Activated naive CD4-positive, alpha-beta T cell treated with anti-CD3 and anti-CD28 coated beads, Interleukin-2, amount 50 U/mL, for 16 hours (primary cell): ENCODE measurements at regions not wholly inside any gene's neighbourhood (a gene's known extent, or its start where the extent isn't known, plus 50 kb on each side); places are given as distances from the start of the nearest gene placed in this dataset.

Source experiments
- DNase-seq: peaks from one replicate; pipeline ENCODE4 v3.0.0-alpha.2; 2020

DNA sequence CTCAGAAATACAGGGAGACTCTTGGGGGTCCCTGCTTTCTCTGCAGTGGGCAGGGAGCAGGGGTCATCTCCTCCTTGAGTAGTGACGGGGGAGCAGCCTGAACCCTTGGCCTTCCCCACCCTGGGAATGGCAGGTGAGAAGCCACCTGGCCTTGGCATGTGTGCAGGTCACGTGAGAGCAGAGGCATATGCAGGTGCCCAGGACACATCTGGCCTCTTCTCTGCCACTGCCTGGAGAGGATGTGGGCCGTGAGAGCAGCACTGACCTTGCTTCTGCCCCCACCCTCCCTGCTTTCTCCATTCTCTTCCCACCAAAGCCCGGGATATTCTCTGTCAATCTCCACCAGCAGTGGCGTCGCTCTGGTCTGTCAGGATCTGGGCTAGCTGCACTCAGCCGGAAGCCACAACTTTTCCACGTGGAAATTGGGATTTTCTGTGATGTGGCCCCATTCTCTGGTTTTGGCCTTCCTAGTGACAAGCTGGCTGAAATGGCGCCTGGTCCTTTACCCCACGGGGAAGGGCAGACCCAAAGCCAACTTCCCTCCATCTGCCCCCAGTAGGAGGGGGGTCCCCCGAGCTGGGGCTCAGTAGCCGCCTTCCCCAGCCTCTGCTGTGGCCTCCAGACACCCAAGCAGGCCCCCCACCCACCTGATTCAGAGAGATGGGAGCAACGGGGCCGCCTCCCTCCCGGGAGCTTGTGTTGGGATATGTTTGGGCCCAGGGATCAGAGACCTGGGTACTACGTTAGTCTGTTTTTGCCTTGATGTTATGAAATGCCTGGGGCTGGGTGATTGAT is 70.4 kb upstream of the FCN1 start:
- no peak for DNase-seq

DNA sequence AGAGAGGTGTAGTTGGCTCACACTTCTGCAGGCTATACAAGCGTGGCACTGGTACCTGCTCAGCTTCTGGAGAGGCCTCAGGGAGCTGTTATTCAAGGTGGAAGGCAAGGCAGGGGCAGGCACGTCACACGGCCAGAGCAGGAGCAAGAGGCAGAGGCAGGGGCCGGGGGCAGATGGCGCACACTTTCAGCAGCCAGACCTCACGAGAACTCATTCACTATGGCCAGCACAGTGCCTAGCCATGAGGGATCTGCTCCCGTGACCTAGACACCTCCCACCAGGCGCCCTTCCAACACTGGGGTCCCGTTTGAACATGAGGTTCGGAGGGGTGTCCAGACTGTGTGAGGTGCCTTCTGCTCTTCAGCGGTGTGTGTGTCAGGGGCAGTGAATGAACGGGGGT is 71.0 kb upstream of the FCN1 start:
- DNase-seq, result no peak

DNA sequence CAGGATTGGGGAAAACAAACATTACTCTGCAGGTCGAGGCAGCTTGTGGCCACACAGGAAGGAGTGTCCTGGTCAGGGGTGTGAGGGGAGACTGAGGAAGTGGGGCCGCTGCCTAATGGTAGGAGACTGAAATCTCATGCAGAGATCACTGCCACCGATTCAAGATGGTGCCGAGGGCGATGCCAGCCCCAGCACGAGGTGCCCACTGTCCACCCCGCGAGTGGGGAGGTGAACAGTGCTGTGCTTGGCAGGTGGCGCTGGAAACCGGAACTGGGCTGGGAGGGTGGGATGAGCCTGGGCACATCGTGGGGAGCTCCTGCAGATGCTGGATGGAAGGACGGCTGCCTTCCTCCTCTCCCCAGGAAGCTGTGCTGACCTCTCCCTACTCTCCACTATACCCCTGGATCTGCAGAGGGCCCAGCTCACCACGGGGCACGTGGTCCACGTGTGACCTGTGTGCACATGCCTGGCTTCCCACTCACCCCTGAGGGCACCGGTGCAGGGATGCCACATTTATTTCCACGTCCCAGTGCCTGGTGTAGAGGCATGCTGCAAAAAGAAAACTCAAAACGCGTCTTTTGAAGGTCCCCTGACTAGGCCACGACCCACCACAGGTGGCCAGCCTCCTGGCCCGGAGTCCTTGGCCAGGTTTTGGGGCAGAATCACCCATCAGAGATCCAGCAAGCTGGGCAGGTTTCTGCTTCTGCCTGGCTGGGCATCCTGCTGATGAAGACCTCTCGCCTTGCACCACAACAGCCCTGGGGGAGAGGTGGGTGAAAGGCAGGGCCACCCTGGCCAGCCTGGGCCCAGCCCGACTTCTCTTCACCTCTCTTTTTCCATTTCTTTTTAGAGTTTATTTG is 71.7 kb upstream of the FCN1 start:
- DNase-seq, result no peak

DNA sequence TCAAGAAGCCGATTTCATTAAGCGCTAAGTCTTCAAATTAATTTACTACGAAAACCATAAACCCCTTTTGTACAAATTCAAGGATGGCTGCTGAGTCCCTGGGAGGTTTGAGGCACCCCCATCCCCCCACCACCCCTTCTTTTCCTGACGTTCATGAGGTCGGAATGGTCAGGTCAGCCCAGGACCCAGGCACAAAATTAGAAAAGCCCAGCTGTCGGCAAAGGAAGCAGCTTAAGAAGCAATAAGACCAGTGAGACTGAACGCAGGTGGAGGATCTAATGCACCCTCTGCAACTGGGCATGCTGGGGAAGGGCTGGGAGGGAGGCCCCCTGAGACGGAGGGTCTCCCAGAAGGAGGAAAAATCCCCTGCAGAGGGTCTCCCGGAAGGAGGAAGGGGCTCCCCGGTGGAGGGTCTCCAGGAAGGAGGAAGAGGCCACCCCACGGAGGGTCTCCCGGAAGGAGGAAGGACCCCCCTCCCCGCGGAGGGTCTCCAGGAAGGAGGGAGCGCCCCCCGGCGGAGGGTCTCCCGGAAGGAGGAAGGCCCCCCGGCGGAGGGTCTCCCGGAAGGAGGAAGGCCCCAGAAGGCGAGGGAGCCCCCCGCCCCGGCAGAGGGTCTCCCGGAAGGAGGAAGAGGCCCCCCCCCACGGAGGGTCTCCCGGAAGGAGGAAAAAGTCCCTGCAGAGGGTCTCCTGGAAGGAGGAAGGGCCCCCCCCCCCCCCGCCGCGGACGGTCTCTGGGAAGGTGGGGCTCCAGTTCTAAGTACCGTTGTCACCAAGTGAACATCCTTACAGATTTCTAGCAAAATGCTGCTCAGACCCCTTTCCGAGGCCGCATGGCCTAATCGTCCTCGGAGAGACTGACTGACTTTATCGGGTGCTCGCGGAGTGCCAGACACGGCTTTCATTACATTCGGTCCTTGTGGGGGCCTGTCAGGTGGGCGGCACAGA is 74.4 kb upstream of the FCN1 start:
- DNase-seq, result no peak

DNA sequence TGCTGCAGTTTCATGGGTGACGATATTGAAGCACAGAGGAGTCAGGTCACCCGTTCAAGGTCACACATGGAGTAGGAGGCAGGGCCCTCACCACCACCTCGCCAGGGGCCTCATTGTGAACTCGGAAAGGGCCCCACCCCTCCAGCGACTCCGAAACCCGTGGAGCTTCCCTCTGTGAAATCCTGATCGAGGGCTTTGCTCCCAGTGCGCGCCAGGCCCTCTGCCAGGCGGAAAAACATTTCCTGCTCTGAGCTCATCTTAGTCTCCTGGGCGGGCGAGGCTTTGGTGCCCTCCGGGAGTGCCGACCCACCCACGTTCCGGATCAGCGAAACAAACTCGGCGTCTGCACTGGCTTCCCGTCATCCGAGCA is 75.0 kb upstream of the FCN1 start:
- no peak for DNase-seq

DNA sequence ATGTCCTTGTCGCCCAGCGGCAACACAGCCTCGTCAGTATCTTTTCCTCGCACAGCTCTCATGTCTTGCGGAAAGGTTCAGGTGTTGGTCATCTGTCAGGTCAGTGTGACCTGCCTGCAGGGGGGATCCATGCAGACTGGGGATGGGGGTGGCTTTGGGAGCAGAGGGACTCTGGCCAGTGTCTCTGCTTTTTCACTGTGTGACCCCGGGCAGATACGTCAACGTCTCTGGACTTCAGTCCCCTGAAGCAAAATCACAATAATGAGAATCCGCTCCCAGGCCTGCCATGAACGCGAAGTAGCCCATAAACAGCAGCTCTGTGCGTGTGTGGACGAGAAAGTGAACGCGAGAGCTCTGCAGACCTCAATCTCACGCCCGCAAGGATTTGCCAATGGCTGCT is 75.7 kb upstream of the FCN1 start:
- no peak for DNase-seq

DNA sequence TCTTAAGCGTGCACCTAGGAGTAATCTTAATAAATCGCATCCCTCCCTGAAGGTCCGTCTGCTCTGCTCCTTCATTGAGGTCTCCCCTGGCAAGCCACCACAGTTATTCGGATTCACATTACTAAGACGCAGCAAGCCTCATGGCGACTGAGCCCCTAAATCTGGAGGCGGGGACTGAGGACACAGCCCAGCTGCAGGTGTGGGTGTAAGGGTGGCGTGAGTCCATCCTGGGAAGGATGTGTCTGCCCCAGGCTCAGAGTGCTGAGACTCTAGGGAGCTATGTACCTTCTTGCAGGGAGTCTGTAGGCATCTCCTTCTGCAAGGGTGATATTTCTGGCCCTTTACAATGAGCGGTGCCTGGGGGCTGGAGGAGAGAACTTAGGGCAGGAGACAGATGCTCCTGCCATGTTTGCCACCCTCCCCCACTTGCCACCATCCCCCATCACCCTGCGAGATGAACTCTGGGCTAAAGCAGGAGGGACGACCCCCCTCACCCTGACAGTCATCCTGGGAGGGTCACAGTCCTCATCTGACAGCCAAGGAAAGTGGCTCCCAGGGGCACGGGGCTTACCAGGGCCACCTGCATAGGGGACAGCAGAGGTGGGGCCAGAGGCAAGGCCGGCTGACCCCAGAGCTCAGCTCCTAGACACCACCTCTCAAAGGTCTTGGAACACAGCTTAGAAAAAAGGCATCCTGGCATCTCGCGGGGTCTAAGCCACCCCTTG is 76.4 kb upstream of the FCN1 start:
- no peak for DNase-seq

DNA sequence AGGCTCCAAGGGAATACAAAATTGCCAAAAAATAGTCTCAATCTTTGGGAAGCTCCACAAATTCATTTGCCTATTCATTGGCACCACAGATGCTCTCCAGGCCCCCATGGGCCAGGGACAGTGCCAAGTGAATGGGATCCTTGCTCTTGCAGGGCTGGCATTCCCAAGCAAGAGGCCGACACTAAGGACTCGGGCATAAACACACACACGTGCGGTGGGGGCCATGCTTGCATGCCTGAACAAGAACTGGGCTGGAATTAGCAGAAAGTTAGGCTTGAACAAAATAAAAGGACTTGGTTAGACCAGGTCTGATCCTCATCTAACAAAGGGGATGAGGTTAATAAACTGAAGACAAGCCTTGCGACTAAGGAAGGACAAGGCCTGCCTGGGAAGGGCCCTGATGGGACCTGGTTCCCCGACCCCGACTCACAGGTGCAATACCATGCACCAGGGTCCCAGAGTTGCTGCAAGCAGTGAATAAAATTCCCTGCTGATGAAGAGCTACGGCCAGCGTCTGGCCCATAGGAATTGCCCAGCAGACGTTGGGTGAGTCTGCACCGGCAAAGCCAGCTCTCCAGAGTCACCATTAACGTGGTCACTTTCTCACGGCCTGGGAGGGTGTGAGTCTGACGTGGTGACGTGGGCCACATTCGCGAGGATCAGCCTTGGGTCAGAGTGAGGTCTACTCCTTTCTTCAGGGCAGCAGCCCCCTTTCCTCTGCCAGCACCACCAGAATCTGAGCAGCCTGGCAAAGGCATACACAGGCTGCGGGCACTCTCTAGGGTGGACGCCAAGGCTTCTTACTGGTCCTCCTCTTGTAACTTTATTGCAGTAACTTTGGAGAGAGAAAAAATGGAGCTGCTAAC is 77.4 kb upstream of the FCN1 start:
- DNase-seq, result no peak

DNA sequence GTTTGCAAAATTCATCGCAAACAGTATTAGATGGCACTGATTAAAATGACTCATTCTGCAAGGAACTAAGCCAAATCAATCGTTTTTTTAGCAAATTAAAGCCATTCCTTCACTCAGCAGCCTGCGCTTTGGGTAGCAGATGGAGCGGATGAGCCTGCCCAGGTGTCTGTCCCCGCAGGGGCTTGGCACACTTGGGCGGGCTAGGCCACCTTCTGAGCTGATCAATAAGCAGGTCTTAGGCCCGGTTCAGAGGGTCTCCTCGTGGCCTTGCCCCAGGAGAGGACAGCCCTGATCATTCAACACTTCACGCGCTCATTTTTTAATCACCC is 78.0 kb upstream of the FCN1 start:
- no peak for DNase-seq

DNA sequence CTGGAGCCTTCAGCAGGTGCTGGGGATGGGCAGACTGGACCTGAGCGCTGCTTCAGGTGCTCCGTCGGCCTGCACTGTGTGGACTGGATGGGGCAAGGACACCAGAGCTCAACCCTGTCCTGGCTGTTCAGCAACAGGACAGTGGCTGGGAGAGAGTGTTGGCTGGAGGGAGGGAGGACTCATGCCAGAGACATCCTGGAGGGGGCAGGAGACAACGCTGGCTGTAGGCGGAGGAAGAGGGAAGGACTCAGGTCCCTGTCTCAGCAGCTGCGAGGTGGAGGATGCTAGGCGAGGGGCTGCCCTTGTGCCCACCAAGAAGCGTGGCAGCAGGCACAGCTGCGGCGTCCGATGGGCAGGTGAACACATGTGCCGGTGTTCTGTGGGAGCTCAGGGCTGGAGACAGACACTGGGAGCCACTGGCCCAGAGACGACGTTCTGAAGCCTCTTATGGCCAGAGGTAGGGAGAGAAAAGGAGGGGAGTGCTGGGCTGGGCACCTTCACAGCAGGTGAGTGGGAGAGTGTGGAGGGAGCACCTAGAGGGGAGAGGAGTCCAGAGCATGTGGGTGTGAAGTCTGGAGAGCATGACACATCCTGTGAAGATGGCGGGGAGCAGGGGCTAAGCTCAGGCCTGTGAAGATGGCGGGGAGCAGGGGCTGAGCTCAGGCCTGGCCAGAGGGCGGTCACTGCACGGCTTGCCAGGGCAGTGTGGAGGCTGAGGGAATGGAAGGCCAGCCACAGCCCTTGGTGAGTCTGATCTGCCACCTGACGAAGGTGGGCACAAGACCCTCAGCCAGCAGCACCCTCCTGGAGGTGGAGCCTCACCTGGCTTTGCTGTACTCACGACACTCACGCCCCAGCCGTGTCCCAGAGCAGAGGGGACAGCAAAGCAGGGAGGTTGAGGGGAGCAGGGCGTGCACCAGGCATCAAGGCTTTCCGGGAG is 79.1 kb upstream of the FCN1 start:
- DNase-seq, result no peak

DNA sequence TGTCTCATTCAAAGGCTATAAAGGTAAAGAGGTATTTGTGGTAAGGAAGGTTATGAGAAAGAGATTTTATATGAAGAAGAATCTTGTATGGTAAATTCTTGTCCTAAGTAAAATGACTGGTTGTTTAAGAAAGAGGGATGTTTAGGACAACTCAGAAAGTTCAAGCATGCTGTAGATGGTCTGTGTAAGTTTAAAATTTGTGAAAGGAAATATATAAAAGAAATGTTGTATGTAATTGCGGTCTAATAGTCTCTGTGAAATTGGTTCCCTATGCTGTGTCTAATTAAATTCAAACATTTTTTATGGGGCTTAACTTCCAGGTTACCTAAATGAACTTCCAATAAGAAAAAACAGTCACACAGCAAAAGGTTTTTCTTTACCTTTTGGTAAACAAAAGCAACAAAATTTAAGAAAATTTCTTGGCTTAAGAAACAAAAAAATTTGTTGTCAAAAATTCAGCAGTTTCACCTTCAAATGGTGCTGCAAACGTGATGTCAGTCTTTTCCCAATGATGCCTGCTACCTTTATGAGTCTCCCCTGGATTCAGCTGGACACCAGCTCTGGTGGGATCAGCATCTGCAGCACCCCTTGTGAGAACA is 83.0 kb upstream of the FCN1 start:
- DNase-seq, result no peak

DNA sequence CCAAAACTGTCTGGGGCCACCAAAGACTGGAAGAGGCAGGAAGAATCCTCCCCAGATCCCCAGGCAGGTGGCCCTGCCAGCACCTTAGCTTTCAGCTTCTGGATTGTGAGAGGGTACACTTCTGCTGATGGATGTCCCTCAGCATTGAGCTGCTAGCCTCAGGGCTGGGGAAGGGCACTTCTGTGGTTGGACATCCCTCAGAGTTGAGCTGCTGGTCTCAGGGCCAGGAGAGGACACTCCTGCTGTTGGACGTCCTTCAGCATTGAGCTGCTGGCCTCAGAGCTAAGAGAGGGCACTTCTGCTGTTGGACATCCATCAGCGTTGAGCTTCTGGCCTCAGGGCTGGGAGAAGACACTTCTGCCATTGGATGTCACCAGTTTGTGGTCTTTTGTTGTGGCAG is 83.8 kb upstream of the FCN1 start:
- DNase-seq, result no peak

DNA sequence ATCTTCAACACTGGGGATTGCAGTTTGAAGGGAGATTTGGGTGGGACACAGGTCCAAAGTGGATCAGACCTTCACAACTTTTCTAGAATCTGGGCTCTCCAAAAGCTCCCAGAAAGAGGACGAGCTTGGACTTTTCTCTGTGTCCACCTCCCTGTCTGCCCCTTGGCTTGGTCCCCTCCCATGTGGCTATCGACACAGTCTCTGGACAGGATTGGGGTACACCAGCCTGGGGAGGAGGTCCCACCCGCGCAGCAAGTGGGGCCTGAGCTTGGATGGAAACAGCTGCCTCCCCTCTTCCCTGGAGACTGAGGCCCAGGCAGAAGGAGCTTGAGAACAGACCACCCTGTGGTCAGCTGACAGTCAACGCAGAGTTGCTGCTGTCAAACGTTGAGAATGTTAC is 84.6 kb upstream of the FCN1 start:
- no peak for DNase-seq

DNA sequence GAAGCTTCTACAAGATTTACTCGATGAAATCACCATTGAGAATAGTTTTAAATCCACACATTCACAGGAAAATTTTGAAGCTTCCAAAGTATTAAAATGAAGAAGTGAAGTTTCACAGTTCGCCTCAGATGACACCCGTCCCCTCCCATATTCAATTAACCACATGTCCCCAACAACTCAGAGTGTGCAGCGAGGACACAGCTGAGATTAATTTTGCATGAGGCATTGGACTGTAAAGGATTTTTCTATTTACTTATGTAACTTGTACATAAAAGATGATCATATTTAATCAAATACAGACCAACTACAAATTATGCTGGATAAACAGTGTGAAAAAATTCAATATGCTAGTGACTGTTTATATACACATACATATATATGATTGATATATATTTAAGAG is 84.7 kb upstream of the OLFM1 start:
- no peak for DNase-seq

DNA sequence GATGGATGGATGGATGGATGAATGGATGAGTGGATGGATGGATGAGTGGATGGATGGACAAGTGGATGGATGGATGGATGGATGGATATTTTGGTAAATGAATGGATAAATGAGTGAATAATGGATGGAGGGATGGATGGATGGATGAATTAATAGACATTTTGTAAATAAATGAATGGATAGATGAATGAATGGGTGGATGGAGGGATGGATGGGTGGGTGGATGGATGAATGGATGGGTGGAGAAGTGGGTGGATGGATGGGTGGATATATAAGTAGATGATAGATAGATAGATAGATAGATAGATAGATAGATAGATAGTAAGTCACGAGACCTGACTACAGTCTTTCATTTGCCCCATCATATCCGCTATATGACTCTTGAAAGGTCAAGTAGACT is 82.7 kb upstream of the OLFM1 start:
- DNase-seq, result no peak

DNA sequence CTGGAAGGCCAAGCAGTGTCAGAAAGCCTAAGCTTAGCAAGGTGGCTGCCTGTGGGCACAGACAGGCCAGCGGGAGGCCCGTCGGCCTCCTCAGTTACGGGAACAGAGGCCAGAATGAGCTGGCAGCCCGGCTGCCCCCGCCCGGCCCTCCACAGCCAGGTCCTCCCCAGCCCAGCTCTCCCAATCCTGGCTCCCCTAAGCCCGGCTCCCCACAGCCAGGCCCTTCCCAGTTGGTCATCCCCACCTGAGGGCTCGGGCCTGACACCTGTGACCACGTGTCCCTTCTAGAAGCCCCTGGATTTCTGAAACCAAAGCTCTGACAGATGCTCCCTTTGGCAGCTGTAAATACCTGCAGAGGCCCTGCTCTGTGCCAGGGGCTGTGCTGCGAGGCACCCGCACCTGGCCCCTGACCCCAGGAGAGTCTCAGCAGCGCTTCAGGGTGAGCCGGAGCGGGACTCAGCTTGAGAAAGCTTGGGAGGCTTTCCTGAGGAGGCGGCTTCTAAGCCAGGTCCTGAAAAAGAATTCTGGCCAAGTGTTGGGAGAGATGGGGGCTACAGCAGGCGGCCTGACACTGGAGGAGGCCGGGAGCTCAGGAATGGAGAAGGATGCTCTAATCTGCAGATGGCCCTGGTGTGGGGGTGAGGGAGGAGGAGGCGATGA is 80.4 kb upstream of the OLFM1 start:
- DNase-seq, result no peak

DNA sequence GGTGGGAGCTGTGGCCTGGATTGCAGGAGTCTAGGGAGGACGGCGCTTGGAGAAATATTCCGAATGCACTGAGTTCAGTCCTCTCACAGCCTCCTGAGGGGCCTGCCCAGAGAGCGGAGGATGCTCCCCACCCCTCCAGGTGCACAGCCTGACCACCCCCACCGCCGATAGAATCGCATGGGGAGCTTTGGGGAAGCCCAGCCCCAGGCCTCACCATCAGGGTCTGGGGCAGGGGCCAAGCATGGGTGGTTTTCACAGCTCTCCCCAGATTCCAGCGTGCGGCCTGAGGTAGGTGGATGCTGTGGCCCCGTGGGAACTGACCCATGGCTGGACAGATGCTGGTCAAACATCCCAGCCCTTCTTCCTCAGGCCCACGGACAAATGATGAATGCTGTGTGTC is 79.9 kb upstream of the OLFM1 start:
- DNase-seq, result no peak

DNA sequence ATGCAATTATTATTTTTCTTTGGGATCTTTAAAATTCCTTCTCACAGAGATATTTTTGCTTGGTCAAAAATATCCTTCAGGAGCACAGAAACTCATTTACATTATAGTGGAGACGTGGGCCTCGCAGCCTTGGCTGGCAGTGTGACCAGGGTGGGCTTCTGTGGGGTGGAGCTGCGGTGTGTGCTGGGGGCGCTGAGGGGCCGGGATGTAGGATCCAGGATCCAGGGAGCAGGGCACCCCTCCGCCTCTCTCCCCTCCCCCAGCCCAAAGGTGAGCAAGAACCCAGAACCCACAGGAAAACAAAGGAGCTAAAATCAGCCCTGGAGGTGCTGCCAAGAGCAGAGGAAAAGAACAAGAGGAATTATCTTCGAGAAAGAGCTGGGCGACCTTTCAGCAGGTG is 79.1 kb upstream of the OLFM1 start:
- DNase-seq, result no peak

DNA sequence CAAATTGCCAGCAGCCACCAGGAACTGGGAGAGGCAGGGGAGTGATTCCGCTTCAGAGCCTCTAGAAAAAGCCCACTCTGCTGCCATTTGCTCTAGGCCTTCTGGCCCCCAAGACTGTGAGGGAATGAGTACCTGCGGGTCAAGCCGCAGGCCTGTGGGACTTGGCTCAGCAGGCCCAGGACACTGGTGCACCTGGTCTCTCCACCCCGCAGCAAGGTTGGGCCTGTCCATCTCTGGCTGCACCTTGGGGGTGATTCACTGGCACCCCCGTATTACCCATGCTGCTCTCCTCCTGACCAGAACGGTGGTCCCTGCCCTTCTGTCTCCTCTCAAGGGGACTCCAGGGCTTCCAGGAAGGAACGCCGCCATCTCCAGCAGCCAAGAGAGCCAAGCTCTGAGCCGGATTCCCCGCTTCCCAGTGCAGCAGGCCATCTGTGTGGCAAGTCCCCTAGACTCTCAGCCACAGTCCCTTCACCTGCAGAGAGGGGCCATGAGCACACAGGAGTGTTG is 78.4 kb upstream of the OLFM1 start:
- no peak for DNase-seq
